GM18519 (cell line): ENCODE measurements at regions not wholly inside any gene's neighbourhood (a gene's known extent, or its start where the extent isn't known, plus 50 kb on each side); places are given as distances from the start of the nearest gene placed in this dataset.

Experiments used
- ATAC-seq: cut with Tn5 transposase; IDR thresholded peaks from one replicate; pipeline ENCODE4 v1.9.1; 2021; ENCODE audit warnings: mild to moderate bottlenecking, moderate library complexity; ENCODE audit not compliant: unreplicated experiment, low FRiP score

DNA sequence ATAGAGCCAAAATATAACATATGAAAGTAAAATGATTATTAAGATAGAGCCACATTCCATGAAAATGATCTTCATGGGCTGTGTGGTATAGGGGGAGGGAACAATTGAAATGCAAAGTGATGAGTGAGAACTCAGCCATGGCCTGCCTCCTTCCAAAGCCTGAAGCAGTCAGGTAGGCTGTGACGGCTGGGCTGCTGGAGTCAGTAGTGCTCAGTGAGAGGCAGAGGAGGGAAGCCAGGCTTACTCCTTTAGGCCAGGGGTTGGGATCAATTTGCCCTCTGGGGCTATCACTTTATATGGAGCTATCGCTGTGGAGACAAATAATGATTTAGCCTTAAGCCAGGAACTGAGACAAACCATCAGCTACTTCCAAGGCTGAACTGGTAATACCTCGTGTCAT is 654.9 kb downstream of the FGF9 start:
- ATAC-seq, result no peak

- ATAC-seq, result no peak
Observed at GRCh38 chr13:22332416-22332815, 661.5 kb downstream of the FGF9 start.

DNA sequence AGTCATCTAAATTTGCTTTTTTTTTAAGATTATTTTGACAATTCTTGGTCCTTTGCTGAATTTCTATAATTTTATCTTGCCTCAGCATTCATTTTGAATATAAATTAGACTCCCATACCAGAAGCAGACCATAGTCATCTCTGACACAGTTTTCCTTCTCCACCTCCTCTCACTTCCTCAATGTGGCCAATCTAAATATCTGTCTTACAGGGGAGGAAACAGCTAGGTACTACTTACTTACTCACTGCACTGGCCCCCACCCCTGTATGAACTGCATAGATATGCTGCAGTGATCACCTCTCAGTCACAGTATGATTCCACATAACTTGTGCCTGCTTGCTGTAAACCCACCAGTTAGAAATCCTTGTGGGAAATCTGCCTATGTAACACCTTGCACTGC is 665.6 kb downstream of the FGF9 start:
- no peak for ATAC-seq

GRCh38 chr13:22357132-22357531 is 686.3 kb downstream of the FGF9 start:
- no peak for ATAC-seq

GRCh38 chr13:22369090-22369489 is 698.2 kb downstream of the FGF9 start:
- no peak for ATAC-seq

DNA sequence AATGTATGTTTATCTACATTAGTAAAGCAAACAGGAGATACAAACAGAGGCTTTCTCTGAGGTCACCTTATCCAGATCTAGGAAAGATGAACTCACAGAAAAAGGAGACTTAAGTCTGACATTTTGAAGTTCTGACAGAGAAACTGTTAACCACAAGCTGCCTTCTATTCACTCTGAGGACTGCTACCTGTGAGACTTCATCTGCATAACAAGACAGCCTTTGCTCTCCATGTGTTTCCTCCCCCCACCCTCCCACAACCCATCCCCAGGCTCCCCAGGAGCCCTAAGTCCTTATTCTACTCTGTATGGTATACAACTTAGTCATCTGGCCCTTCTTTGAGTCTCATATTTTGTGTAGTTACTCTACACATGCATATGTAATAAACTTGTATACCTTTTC is 699.0 kb downstream of the FGF9 start:
- ATAC-seq, result no peak

- no peak for ATAC-seq
Observed at GRCh38 chr13:22372261-22372660, 701.4 kb downstream of the FGF9 start.

DNA sequence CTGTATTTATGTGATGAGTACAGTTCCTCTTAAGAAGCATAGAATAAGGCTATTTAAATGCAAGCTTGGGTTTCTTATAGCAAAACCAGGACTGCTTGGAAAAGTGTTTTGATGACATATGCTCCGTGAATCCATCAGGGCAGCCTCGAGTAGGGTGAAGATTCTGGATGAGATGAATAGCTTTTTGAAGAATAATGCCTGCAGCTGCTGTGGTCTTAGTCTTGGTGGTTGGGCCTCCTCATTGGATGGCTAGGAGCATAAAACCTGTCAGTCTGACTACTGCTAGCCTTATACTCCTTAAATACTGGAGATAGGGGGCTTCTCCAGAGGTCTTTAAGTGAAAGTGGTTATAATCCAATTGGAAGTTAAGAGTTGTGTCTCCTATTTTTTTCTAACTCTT is 704.3 kb downstream of the FGF9 start:
- no peak for ATAC-seq

DNA sequence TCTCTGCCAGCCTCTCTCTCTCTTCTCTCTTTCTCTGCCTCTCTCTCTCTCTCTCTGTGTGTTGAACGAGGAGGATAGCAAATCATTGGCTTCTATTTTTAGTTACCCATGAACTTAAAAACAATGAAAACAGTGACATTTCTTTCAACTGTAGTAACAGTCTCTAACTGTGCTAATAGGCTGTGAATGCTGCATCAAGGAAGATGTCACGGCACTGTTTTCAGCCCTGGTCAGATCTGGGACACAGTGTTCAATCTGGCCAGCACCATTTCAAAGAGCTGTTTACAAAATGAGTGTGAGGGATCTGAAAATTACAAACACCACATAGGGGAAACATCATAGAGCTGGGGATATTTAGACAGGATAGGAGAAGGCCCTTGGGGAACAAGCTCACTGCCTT is 717.0 kb downstream of the FGF9 start:
- ATAC-seq, result no peak

DNA sequence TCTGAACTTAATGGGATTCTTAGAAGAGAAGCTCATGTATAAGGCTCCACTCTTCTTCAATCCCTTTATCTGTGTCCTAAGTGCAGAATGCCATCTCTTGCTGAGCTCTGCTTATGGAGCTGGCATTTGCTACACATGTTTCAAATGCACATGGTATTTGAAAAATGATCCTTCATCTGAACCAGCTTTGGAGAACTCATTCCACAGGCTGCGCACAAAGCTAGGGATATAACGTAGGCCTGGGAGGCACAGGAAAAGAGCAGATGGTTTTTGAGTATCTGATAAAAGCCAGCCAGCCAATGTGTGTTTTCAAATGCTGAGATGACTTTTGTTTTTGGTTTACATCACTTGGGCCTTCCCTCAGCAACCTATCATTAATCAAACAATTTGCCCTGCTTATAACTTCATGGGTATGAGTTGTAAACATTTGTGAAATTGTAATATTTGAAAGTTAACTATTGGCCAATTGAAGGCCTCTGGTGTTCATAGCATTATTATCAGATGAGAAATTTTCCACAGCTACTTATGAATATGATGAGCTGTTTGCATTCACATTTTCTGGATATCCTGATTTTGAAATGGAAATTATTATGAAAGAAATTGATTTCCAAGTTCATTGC is 729.0 kb downstream of the FGF9 start:
- ATAC-seq, result no peak

GRCh38 chr13:22402682-22403081 is 731.8 kb downstream of the FGF9 start:
- ATAC-seq, result no peak

- no peak for ATAC-seq
Observed at GRCh38 chr13:22403144-22403543, 732.3 kb downstream of the FGF9 start.

- ATAC-seq, result no peak
Observed at GRCh38 chr13:22405891-22406290, 735.0 kb downstream of the FGF9 start.

DNA sequence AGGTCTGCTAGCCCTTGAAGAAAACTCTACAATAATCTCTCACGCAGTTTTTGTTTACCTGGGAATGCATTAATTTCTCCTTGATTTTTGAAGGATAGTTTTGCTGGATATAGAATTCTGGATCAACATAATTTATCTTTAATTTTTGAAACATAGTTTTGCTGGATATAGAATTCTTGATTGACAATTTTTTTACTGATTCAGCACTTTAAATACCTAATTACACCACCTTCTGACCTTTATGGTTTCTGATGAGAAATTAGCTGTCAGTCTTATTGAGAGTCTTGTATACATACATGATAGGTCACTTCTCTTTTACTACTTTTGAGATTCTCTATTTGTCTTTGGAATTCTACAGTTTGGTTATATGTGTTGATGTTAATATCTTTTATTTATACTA is 741.6 kb downstream of the FGF9 start:
- ATAC-seq, result no peak

GRCh38 chr13:22422023-22422422 is 751.1 kb downstream of the FGF9 start:
- ATAC-seq, result no peak

GRCh38 chr13:22422712-22423111 is 751.8 kb downstream of the FGF9 start:
- no peak for ATAC-seq

DNA sequence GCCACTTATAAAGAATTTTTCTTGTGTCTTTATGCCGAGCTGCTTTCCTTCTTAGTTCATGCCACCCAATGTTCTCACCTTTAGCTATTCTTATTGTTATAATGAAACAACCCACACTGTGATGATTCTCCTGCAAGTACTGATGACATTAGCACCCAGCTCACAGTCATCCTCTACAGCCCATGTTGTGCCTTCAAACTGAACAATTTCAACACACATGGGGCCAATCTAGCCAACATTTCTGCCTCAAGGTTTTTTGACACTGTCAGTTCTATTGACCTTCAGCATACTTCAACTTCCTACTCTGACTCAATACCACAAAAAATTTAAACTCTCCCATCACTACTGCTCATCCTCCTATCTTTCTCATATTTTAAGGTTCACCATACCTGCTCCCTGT is 752.4 kb downstream of the FGF9 start:
- no peak for ATAC-seq

- no peak for ATAC-seq
Observed at GRCh38 chr13:22425087-22425486, 754.2 kb downstream of the FGF9 start.

DNA sequence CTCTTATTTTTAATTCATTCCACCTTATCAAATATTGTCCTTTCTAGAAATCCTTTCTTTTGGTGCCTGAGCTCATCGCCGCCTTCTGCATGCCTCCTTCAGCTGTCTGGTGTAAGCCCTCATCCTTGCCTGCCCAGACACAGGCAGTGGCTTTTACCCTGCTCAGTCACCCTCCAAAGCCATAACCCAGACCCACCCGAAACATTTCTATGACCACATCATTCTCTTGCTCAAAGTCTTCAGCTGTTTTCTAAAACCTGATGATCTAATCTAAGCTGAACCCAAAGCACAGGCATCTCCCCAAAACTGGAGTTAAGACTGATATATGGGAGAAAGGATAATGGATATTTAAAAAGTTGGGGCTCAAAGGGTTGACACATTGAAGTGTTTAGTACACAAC is 753.7 kb upstream of the SGCG start:
- no peak for ATAC-seq

DNA sequence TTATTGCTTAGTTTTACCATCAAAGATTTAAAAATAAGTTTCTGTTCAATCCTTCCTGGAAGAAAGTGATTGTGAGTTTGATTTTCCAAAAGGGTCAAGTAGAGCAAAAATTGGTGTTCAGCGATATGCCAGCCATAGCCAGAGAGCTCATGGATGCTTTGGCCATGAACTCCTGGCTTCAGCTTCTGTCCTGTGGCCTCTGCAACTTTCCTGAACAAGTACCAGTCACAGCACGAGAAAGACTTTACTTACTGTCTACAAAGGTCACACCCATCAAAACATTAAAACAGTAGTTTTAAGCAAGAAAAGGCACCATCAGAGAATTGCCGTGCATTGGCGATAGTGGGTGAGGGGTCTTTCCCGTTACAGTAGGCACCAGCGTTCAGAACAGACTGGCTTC is 753.0 kb upstream of the SGCG start:
- no peak for ATAC-seq

GRCh38 chr13:22428188-22428828 is 752.5 kb upstream of the SGCG start:
- ATAC-seq, result no peak

DNA sequence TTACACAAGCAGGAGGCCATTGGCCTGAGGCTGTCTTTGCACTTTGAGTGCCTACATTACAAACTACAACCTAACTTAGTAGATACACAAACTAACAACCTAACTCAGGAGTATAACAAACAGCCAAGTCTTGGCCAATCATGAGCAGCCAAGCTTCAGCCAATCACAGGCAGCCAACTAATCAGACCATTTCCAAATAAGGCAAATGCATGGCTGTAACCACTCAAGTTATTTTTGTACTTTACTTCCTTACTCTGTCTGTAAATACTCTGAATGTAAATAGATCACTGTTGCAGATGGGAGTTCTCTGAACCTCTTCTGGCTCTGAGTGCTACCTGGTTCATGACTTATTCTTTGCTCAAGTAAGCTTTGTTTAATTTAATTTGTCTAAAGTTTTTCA is 748.1 kb upstream of the SGCG start:
- ATAC-seq, result no peak
